RWPE2 (cell line): ENCODE measurements at regions not wholly inside any gene's neighbourhood (a gene's known extent, or its start where the extent isn't known, plus 50 kb on each side); places are given as distances from the start of the nearest gene placed in this dataset.
"Not testable (repeated sequence)": the region's sequence is repeated elsewhere in the genome, so short reads cannot be mapped to it uniquely, and the experiment has no call there.

Source experiments
- ATAC-seq: fragments of 200-7000 bp; cut with Tn5 transposase; 3 replicates; pipeline ENCODE4 v1.9.1; 2021; ENCODE audit warnings: low read depth
- DNase-seq: peaks from one replicate; pipeline ENCODE4 v3.0.0-alpha.2; 2020; ENCODE audit warnings: low spot score
- H3K27ac ChIP-seq: fragments of 450-650 bp; 2 replicates; pipeline ENCODE4 v1.5.1; 2017; ENCODE audit warnings: mild to moderate bottlenecking; ENCODE audit not compliant: poor library complexity, severe bottlenecking
- H3K27me3 ChIP-seq: fragments of 250-450 bp; sonication (Bioruptor Pico); 2 replicates; pipeline ENCODE4 v1.5.1; 2021; ENCODE audit warnings: mild to moderate bottlenecking, moderate library complexity; ENCODE audit not compliant: insufficient read depth, poor library complexity, severe bottlenecking
- H3K36me3 ChIP-seq: fragments of 250-450 bp; sonication (Bioruptor Pico); 2 replicates; pipeline ENCODE4 v1.5.1; 2020; ENCODE audit warnings: low read depth, mild to moderate bottlenecking, moderate library complexity
- H3K4me1 ChIP-seq: fragments of 250-450 bp; sonication (Bioruptor Pico); 2 replicates; pipeline ENCODE4 v1.5.1; 2021; ENCODE audit warnings: mild to moderate bottlenecking, moderate library complexity; ENCODE audit not compliant: insufficient read depth, poor library complexity, severe bottlenecking
- H3K4me3 ChIP-seq: fragments of 250-450 bp; sonication (Bioruptor Pico); 2 replicates; pipeline ENCODE4 v1.5.1; 2021; ENCODE audit warnings: mild to moderate bottlenecking, moderate library complexity; ENCODE audit not compliant: severe bottlenecking
- H3K9me3 ChIP-seq: fragments of 250-450 bp; sonication (Bioruptor Pico); 2 replicates; pipeline ENCODE4 v1.5.1; 2021; ENCODE audit warnings: mild to moderate bottlenecking, moderate library complexity; ENCODE audit not compliant: severe bottlenecking
- CTCF ChIP-seq: fragments of 450-650 bp; IDR thresholded peaks from one replicate; pipeline ENCODE4 v1.5.1; 2017; ENCODE audit warnings: mild to moderate bottlenecking, moderate library complexity; ENCODE audit not compliant: poor library complexity, severe bottlenecking

DNA sequence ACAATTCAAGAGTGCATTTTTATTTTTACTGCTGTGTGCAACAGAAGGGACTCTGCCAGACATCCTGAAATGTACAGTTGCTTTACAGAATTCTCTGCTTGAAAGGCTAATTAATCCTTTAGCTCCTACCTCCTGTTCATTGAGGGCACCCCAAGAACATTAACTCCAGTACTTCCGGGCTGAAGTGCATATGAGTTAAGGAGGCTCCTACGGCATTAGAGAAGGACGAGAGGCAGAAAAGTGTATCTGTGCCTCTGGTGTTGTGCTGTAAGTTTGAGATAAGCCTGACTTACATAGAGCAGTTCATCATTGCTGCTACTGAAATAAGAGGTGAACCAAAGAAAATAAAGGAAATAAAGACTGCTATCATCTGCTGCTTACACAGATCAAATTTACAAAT lies 609.3 kb upstream of the ADGRB3 start:
- DNase-seq = no peak
- H3K27me3 ChIP-seq = no peaks in the 10 kb centered on the region
- ATAC-seq = no peak
- H3K9me3 ChIP-seq = no peaks in the 10 kb centered on the region
- no peak overlapping the region for H3K4me3 ChIP-seq
- no peaks in the 10 kb centered on the region for H3K36me3 ChIP-seq
- no peak for TF ChIP-seq CTCF
- H3K27ac ChIP-seq = no peak overlapping the region
- H3K4me1 ChIP-seq = no peaks in the 10 kb centered on the region

GRCh38 chr6:68024570-68025269 lies 610.4 kb upstream of the ADGRB3 start:
- Histone ChIP-seq H3K9me3 (no peaks in the 10 kb centered on the region), H3K27me3 (no peaks in the 10 kb centered on the region), H3K4me1 (no peaks in the 10 kb centered on the region), H3K36me3 (no peaks in the 10 kb centered on the region), H3K27ac (no peak overlapping the region), H3K4me3 (no peak overlapping the region)
- ATAC-seq (no peak), DNase-seq (no peak)
- TF ChIP-seq CTCF = no peak

- not testable (repeated sequence) for H3K9me3 ChIP-seq, H3K36me3 ChIP-seq, H3K27me3 ChIP-seq, H3K4me3 ChIP-seq, H3K4me1 ChIP-seq, DNase-seq, H3K27ac ChIP-seq, ATAC-seq
Observed at GRCh38 chr6:68022968-68023367, 612.1 kb upstream of the ADGRB3 start.

DNA sequence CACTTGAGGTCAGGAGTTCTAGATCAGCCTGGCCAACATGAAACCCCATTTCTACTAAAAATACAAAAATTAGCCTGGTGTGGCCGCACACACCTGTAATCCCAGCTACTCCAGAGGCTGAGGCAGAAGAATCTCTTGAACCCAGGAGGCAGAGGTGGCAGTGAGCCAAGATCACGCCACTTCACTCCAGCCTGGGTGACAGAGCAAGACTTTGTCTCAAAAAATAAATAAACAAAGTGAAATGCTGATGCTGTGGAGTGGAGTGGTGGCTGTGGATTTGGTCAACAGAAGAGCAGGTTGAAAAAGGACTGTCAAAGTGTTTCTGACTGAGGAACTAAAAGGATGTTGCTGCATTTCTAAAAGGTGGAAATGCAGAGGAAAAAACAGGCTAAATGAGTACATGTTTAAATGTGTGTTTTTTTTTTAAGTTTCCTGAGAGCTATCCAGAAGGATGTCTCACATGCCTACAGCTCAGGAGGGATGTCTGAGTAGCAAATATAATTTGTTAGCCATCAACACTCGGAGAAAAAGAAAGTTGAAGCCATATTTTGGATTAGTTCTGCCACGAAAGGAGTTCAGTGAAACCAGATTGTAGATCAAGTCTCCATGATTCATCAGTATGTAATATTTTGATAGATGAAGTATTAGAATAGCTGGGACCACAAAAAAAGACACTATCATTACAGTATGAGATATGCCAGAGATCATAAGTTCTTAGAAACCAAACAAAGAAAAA lies 621.1 kb upstream of the ADGRB3 start:
- no peak for ATAC-seq
- no peaks in the 10 kb centered on the region for H3K4me1 ChIP-seq

GRCh38 chr6:68012822-68013221 lies 622.3 kb upstream of the ADGRB3 start:
- no peaks in the 10 kb centered on the region for H3K4me1 ChIP-seq
- no peaks in the 10 kb centered on the region for H3K27me3 ChIP-seq
- H3K36me3 ChIP-seq = no peaks in the 10 kb centered on the region
- no peak for DNase-seq
- H3K9me3 ChIP-seq = no peaks in the 10 kb centered on the region
- H3K27ac ChIP-seq = no peak overlapping the region
- no peak overlapping the region for H3K4me3 ChIP-seq
- no peak for TF ChIP-seq CTCF
- ATAC-seq = no peak

More for the DNA sequence above, 621.1 kb upstream of the ADGRB3 start:
- H3K27ac ChIP-seq = no peak overlapping the region
- TF ChIP-seq CTCF = no peak
- DNase-seq = no peak
- no peaks in the 10 kb centered on the region for H3K9me3 ChIP-seq
- H3K4me3 ChIP-seq = no peak overlapping the region
- no peaks in the 10 kb centered on the region for H3K27me3 ChIP-seq
- H3K36me3 ChIP-seq = no peaks in the 10 kb centered on the region
